IMR-90 (cell line): ENCODE measurements at regions not wholly inside any gene's neighbourhood (a gene's known extent, or its start where the extent isn't known, plus 50 kb on each side); places are given as distances from the start of the nearest gene placed in this dataset.

Experiments used
- ATAC-seq: fragments of 200-7000 bp; cut with Tn5 transposase; 2 replicates; pipeline ENCODE4 v1.9.1; 2020; ENCODE audit warnings: low read depth, mild to moderate bottlenecking, moderate library complexity
- BruUV-seq: library from RNA; stranded (reverse); fragments of 400-500 nt; replicated peaks from 2 replicates; lab custom pipeline; 2021; lab: Mats Ljungman, UMichigan
- CTCF ChIA-PET: fragments of 300-600 bp; formaldehyde crosslinking; extraction: SDS; loops from one replicate; lab custom pipeline; 2021; ENCODE audit warnings: antibody characterized with exemption; lab: Yijun Ruan, JAX
- POLR2A ChIA-PET: fragments of 300-600 bp; sonication (Branson Sonifier 250); formaldehyde crosslinking; loops from one replicate; lab custom pipeline; 2022; ENCODE audit warnings: antibody characterized with exemption; ENCODE audit not compliant: unreplicated experiment; lab: Charles Lee
- DNase-seq: peaks from one replicate; pipeline ENCODE4 v3.0.0; 2013
- H2AFZ ChIP-seq: replicated peaks from 2 replicates; pipeline ENCODE3; 2013; ENCODE audit warnings: low read length, mild to moderate bottlenecking; ENCODE audit not compliant: poor library complexity
- H2AK5ac ChIP-seq: 2 replicates; pipeline ENCODE4 v1.6.1; 2013; ENCODE audit warnings: low read depth, low read length, inconsistent platforms
- H2AK9ac ChIP-seq: replicated peaks from 2 replicates; pipeline ENCODE3; 2013; ENCODE audit warnings: mild to moderate bottlenecking, low read depth, low read length, moderate library complexity; ENCODE audit not compliant: poor library complexity
- H2BK120ac ChIP-seq: 2 replicates; pipeline ENCODE4 v1.6.1; 2013; ENCODE audit warnings: low read depth, low read length, inconsistent platforms
- H2BK15ac ChIP-seq: 3 replicates; pipeline ENCODE4 v1.6.1; 2013; ENCODE audit warnings: low read depth, low read length, inconsistent platforms
- H2BK20ac ChIP-seq: 2 replicates; pipeline ENCODE4 v1.6.1; 2013; ENCODE audit warnings: low read depth, mild to moderate bottlenecking, inconsistent platforms, low read length, moderate library complexity
- H2BK5ac ChIP-seq: 2 replicates; pipeline ENCODE4 v1.6.1; 2013; ENCODE audit warnings: mild to moderate bottlenecking, low read depth, low read length, inconsistent platforms; ENCODE audit not compliant: poor library complexity, severe bottlenecking
- H3K14ac ChIP-seq: replicated peaks from 2 replicates; pipeline ENCODE4 v1.6.1; 2013; ENCODE audit warnings: low read depth, low read length, inconsistent platforms
- H3K18ac ChIP-seq: 2 replicates; pipeline ENCODE4 v1.6.1; 2013; ENCODE audit warnings: low read depth, low read length, control low read depth
- H3K23ac ChIP-seq: 2 replicates; pipeline ENCODE4 v1.6.1; 2013; ENCODE audit warnings: low read depth, low read length, inconsistent platforms
- H3K27ac ChIP-seq: 2 replicates; pipeline ENCODE4 v1.5.1; 2013; ENCODE audit warnings: mild to moderate bottlenecking, control low read depth, low read length; ENCODE audit not compliant: insufficient read depth
- H3K27me3 ChIP-seq: 2 replicates; pipeline ENCODE4 v1.6.1; 2013; ENCODE audit warnings: low read length; ENCODE audit not compliant: control insufficient read depth, insufficient read depth
- H3K36me3 ChIP-seq: 2 replicates; pipeline ENCODE4 v1.6.1; 2013; ENCODE audit warnings: low read length, mixed read lengths; ENCODE audit not compliant: control insufficient read depth, insufficient read depth
- H3K4ac ChIP-seq: 2 replicates; pipeline ENCODE4 v1.6.1; 2013; ENCODE audit warnings: low read depth, low read length, inconsistent platforms
- H3K4me1 ChIP-seq: 2 replicates; pipeline ENCODE4 v1.6.1; 2013; ENCODE audit warnings: low read length, mixed read lengths; ENCODE audit not compliant: control insufficient read depth, insufficient read depth
- H3K4me2 ChIP-seq: 2 replicates; pipeline ENCODE4 v1.6.1; 2013; ENCODE audit warnings: low read depth, mild to moderate bottlenecking, control low read depth, low read length, moderate library complexity
- H3K4me3 ChIP-seq: 2 replicates; pipeline ENCODE4 v1.5.1; 2013; ENCODE audit warnings: low read depth, mild to moderate bottlenecking, control low read depth, low read length, moderate library complexity; ENCODE audit not compliant: insufficient read depth
- H3K56ac ChIP-seq: 2 replicates; pipeline ENCODE4 v1.6.1; 2013; ENCODE audit warnings: low read length, inconsistent platforms; ENCODE audit not compliant: insufficient read depth; ENCODE audit errors: extremely low read depth
- H3K79me1 ChIP-seq, 2 experiments: 2 replicates each; pipeline ENCODE4 v1.6.1; 2013; ENCODE audit warnings: low read length in 2 of 2, inconsistent platforms in 1 of 2, low read depth in 1 of 2
- H3K9ac ChIP-seq: 2 replicates; pipeline ENCODE4 v1.6.1; 2013; ENCODE audit warnings: low read depth, low read length, control low read depth
- H3K9me1 ChIP-seq: 2 replicates; pipeline ENCODE4 v1.6.1; 2013; ENCODE audit warnings: low read length, inconsistent platforms; ENCODE audit not compliant: insufficient read depth
- H3K9me3 ChIP-seq: 2 replicates; pipeline ENCODE4 v1.6.1; 2013; ENCODE audit warnings: low read length; ENCODE audit not compliant: control insufficient read depth, insufficient read depth
- H4K20me1 ChIP-seq: 2 replicates; pipeline ENCODE4 v1.6.1; 2013; ENCODE audit warnings: low read length, inconsistent platforms; ENCODE audit not compliant: insufficient read depth
- H4K5ac ChIP-seq: 2 replicates; pipeline ENCODE4 v1.6.1; 2013; ENCODE audit warnings: mild to moderate bottlenecking, low read depth, low read length, control low read depth
- H4K8ac ChIP-seq, 2 experiments: 2 replicates each; pipeline ENCODE4 v1.6.1; 2013; ENCODE audit warnings: low read depth in 2 of 2, low read length in 2 of 2, control low read depth in 1 of 2, inconsistent platforms in 1 of 2
- H4K91ac ChIP-seq: 2 replicates; pipeline ENCODE4 v1.6.1; 2013; ENCODE audit warnings: low read depth, low read length, inconsistent platforms; ENCODE audit not compliant: insufficient read depth
- ELK1 ChIP-seq: fragments of 150-350 bp; IDR thresholded peaks from 2 replicates; pipeline ENCODE4 v1.6.1; 2016; ENCODE audit warnings: low read depth, mild to moderate bottlenecking, low read length, moderate library complexity, borderline replicate concordance
- MAFK ChIP-seq: IDR thresholded peaks from 2 replicates; pipeline ENCODE4 v1.6.1; 2012; ENCODE audit warnings: low read depth, low read length, improper control_type of control experiment
- MAZ ChIP-seq: IDR thresholded peaks from 2 replicates; pipeline ENCODE4 v1.6.1; 2012; ENCODE audit warnings: low read depth, mild to moderate bottlenecking, low read length, improper control_type of control experiment, moderate library complexity, borderline replicate concordance
- MXI1 ChIP-seq: IDR thresholded peaks from 2 replicates; pipeline ENCODE4 v1.6.1; 2012; ENCODE audit warnings: low read depth, mild to moderate bottlenecking, low read length, moderate library complexity, borderline replicate concordance
- NFE2L2 ChIP-seq: fragments of 150-350 bp; IDR thresholded peaks from 2 replicates; pipeline ENCODE4 v1.6.1; 2016; ENCODE audit warnings: low read depth, mild to moderate bottlenecking, low read length
- WGBS, 2 experiments: methylation state at CpG; one replicate each; pipeline versions ENCODE4 v1.1.5 to v1.1.7; 2013; ENCODE audit warnings: missing lambda C conversion rate in 2 of 2; ENCODE audit not compliant: insufficient read length in 1 of 2; ENCODE audit errors: extremely low coverage in 2 of 2; 5-methylcytosine and 5-hydroxymethylcytosine counted together
- dilution Hi-C: fragments of 300-500 bp; cut with HindIII; formaldehyde crosslinking; loops from one replicate; pipeline ENCODE4 v1.14.3; 2018; ENCODE audit warnings: low sequenced_read_pairs; ENCODE audit not compliant: unreplicated experiment
- in situ Hi-C: fragments of 300-500 bp; cut with MboI; formaldehyde crosslinking; loops from 3 replicates; pipeline ENCODE4 v1.14.3; 2019; ENCODE audit warnings: low sequenced_read_pairs, inconsistent platforms, mixed read lengths
- intact Hi-C: fragments of 100-400 bp; cut with micrococcal nuclease; formaldehyde crosslinking; loops from 2 replicates; pipeline ENCODE4 v1.10.0; 2022

GRCh38 chr10:128314686-128315085 lies 188.5 kb upstream of the MKI67 start:
- intact Hi-C loops = no loop called here
- Histone ChIP-seq H3K27ac (no peak overlapping the region), H3K4ac (no peak overlapping the region), H3K79me1 (no peaks in the 10 kb centered on the region), H3K56ac (no peak overlapping the region), H3K27me3 (no peaks in the 10 kb centered on the region), H4K91ac (no peak overlapping the region), H2AK5ac (no peak overlapping the region), H3K14ac (no peak overlapping the region), H3K4me2 (no peak overlapping the region), H2BK5ac (no peak overlapping the region), H3K9ac (no peak overlapping the region), H2AK9ac (no peak overlapping the region), H4K20me1 (no peaks in the 10 kb centered on the region), H3K9me1 (no peaks in the 10 kb centered on the region), H3K4me3 (no peak overlapping the region), H4K8ac (no peak overlapping the region), H2BK120ac (no peak overlapping the region), H2BK20ac (no peak overlapping the region), H3K9me3 (peaks cover 27% of the 10 kb centered on the region), H4K5ac (no peak overlapping the region), H2AFZ (no peak overlapping the region), H3K18ac (no peak overlapping the region), H3K4me1 (no peaks in the 10 kb centered on the region), H2BK15ac (no peak overlapping the region), H3K36me3 (no peaks in the 10 kb centered on the region), H3K23ac (no peak overlapping the region)
- ChIA-PET CTCF (no interaction called here), POLR2A (no interaction called here)
- no CpG with 5 or more reads among the region's 1 CpG for WGBS, 2 experiments
- BruUV-seq = no TSS peak
- ATAC-seq (no peak), DNase-seq (no peak)
- in situ Hi-C loops = no loop called here
- TF ChIP-seq MAFK (no peak), MAZ (no peak), MXI1 (no peak), ELK1 (no peak), NFE2L2 (no peak)
- dilution Hi-C loops = no loop called here
